Prostate gland (tissue), 2 donors: ENCODE measurements at regions not wholly inside any gene's neighbourhood (a gene's known extent, or its start where the extent isn't known, plus 50 kb on each side); places are given as distances from the start of the nearest gene placed in this dataset.

Experiments
- CTCF ChIP-seq, 4 experiments: fragments of 200-600 bp in 2 of 4; fragments of 450-650 bp in 2 of 4; sonication (generic) in 2 of 4; IDR thresholded peaks; 1 replicate in 3 of 4; 2 replicates in 1 of 4; pipeline ENCODE4 v1.5.1; 2016 to 2019; ENCODE audit warnings: antibody characterized with exemption in 4 of 4, mild to moderate bottlenecking in 2 of 4, moderate library complexity in 2 of 4
- POLR2A ChIP-seq: fragments of 450-650 bp; IDR thresholded peaks from one replicate; pipeline ENCODE4 v1.6.1; 2016; ENCODE audit warnings: antibody characterized with exemption, mild to moderate bottlenecking

- TF ChIP-seq CTCF (IDR thresholded peaks at IDR 0.05), result no peak
- no peak for TF ChIP-seq POLR2A
Measured at GRCh38 chr22:48245196-48245485, 1482.7 kb downstream of the TBC1D22A start.
